Keratinocyte (primary cell): ENCODE measurements at regions not wholly inside any gene's neighbourhood (a gene's known extent, or its start where the extent isn't known, plus 50 kb on each side); places are given as distances from the start of the nearest gene placed in this dataset.

Experiments used
- DNase-seq: peaks from one replicate; pipeline ENCODE4 v3.0.0-alpha.2; 2011; ENCODE audit warnings: low read depth, missing footprints, low spot score
- FAIRE-seq: peaks from 2 replicates; lab custom pipeline; 2011; peaks lifted over from hg19 to GRCh38; lab: Jason Lieb, UNC
- H2AFZ ChIP-seq: 2 replicates; pipeline ENCODE4 v1.6.0; 2012; ENCODE audit warnings: low read length, control low read depth, inconsistent platforms; ENCODE audit not compliant: control insufficient read depth
- H3K27ac ChIP-seq: 2 replicates; pipeline ENCODE4 v1.5.1; 2011; ENCODE audit warnings: low read length; ENCODE audit not compliant: control insufficient read depth, insufficient read depth
- H3K27me3 ChIP-seq: 3 replicates; pipeline ENCODE4 v1.6.0; 2011; ENCODE audit warnings: low read length; ENCODE audit not compliant: control insufficient read depth, insufficient read depth; ENCODE audit errors: extremely low read depth
- H3K36me3 ChIP-seq, 2 experiments: 2 replicates in 1 of 2; 3 replicates in 1 of 2; pipeline ENCODE4 v1.5.1; 2011; ENCODE audit warnings: low read length in 2 of 2, mild to moderate bottlenecking in 1 of 2; ENCODE audit not compliant: control insufficient read depth in 2 of 2, insufficient read depth in 2 of 2; ENCODE audit errors: extremely low read depth in 1 of 2
- H3K4me1 ChIP-seq: 3 replicates; pipeline ENCODE4 v1.5.1; 2011; ENCODE audit warnings: low read length; ENCODE audit not compliant: control insufficient read depth, insufficient read depth; ENCODE audit errors: extremely low read depth
- H3K4me2 ChIP-seq: 3 replicates; pipeline ENCODE4 v1.6.0; 2011; ENCODE audit warnings: low read depth, low read length; ENCODE audit not compliant: control insufficient read depth, insufficient read depth; ENCODE audit errors: extremely low read depth
- H3K4me3 ChIP-seq, 3 experiments: fragments of 200-600 bp in 1 of 3; sonication (generic) in 1 of 3; 2 replicates in 2 of 3; 3 replicates in 1 of 3; pipeline ENCODE4 v1.5.1; 2011 to 2016; ENCODE audit warnings: low read length in 3 of 3, mild to moderate bottlenecking in 3 of 3, control low read depth in 2 of 3, inconsistent platforms in 1 of 3, low read depth in 1 of 3, mixed read lengths in 1 of 3, mixed run types in 1 of 3, moderate library complexity in 1 of 3; ENCODE audit not compliant: control insufficient read depth in 2 of 3, insufficient read depth in 2 of 3; ENCODE audit errors: extremely low read depth in 1 of 3
- H3K79me2 ChIP-seq: 2 replicates; pipeline ENCODE4 v1.6.0; 2012; ENCODE audit warnings: low read length; ENCODE audit not compliant: control insufficient read depth, insufficient read depth
- H3K9ac ChIP-seq: 3 replicates; pipeline ENCODE4 v1.6.0; 2011; ENCODE audit warnings: low read length; ENCODE audit not compliant: control insufficient read depth, insufficient read depth; ENCODE audit errors: extremely low read depth
- H3K9me1 ChIP-seq: 3 replicates; pipeline ENCODE4 v1.6.0; 2011; ENCODE audit warnings: low read length; ENCODE audit not compliant: control insufficient read depth, insufficient read depth; ENCODE audit errors: extremely low read depth
- H3K9me3 ChIP-seq: 2 replicates; pipeline ENCODE4 v1.5.1; 2012; ENCODE audit warnings: low read depth, low read length; ENCODE audit not compliant: control insufficient read depth
- H4K20me1 ChIP-seq: 3 replicates; pipeline ENCODE4 v1.6.0; 2011; ENCODE audit warnings: low read length; ENCODE audit not compliant: control insufficient read depth, insufficient read depth; ENCODE audit errors: extremely low read depth
- CTCF ChIP-seq, 3 experiments: IDR thresholded peaks in 1 of 3; conservative IDR thresholded peaks in 1 of 3; optimal IDR thresholded peaks in 1 of 3; 2 replicates in 2 of 3; 3 replicates in 1 of 3; pipeline versions ENCODE3 to v1.5.1; 2011; ENCODE audit warnings: low read length in 3 of 3, mild to moderate bottlenecking in 3 of 3, moderate library complexity in 2 of 3, control low read depth in 1 of 3, inconsistent platforms in 1 of 3; ENCODE audit not compliant: insufficient read depth in 2 of 3; ENCODE audit errors: extremely low read depth in 1 of 3
- EZH2 ChIP-seq: IDR thresholded peaks from one replicate; pipeline ENCODE4 v1.6.1; 2012; ENCODE audit warnings: inconsistent platforms, mild to moderate bottlenecking, low read length, moderate library complexity
- dilution Hi-C: fragments of 300-500 bp; cut with MboI; formaldehyde crosslinking; loops from one replicate; pipeline ENCODE4 v1.7.0; 2020; ENCODE audit warnings: low sequenced_read_pairs; ENCODE audit not compliant: extremely low pct_ligation_motif_present

- H3K4me1 ChIP-seq: peaks cover 42% of the 10 kb centered on the region
- peak overlapping the region; percentile 57 for H3K4me2 ChIP-seq
- no peak for DNase-seq
- H3K27me3 ChIP-seq: no peaks in the 10 kb centered on the region
- no peaks in the 10 kb centered on the region for H3K9me1 ChIP-seq
- no peaks in the 10 kb centered on the region for H3K36me3 ChIP-seq
- H3K27ac ChIP-seq: peak overlapping the region; percentile 52
- no peak overlapping the region for H3K9ac ChIP-seq
- H3K79me2 ChIP-seq: no peaks in the 10 kb centered on the region
- H4K20me1 ChIP-seq: no peaks in the 10 kb centered on the region
- no peaks in the 10 kb centered on the region for H3K9me3 ChIP-seq
- no peak overlapping the region for H3K4me3 ChIP-seq
- H2AFZ ChIP-seq: no peak overlapping the region
- dilution Hi-C loops: no loop called here
- peak; percentile 84 for FAIRE-seq
- TF ChIP-seq CTCF (optimal IDR thresholded peaks at IDR 0.05 in 1 of 3, IDR thresholded peaks at IDR 0.05 in 1 of 3, conservative IDR thresholded peaks at IDR 0.05 in 1 of 3; ENCODE audit: extremely low read depth in 1 of 3, insufficient read depth in 2 of 3, low read length in 3 of 3) (no peak), EZH2 (no peak)
Observed at GRCh38 chr14:80388980-80389711, 177.8 kb upstream of the DIO2 start.

GRCh38 chr14:80387563-80387981 lies 176.3 kb upstream of the DIO2 start:
- H3K4me1 ChIP-seq: peaks cover 50% of the 10 kb centered on the region

More at GRCh38 chr14:80387563-80387981, 176.3 kb upstream of the DIO2 start:
- Histone ChIP-seq H2AFZ (peak overlapping the region; percentile 7), H3K9ac (no peak overlapping the region), H3K36me3 (no peaks in the 10 kb centered on the region), H4K20me1 (no peaks in the 10 kb centered on the region), H3K9me3 (no peaks in the 10 kb centered on the region), H3K9me1 (no peaks in the 10 kb centered on the region), H3K4me2 (no peak overlapping the region), H3K79me2 (no peaks in the 10 kb centered on the region), H3K27ac (no peak overlapping the region), H3K4me3 (no peak overlapping the region), H3K27me3 (no peaks in the 10 kb centered on the region)
- TF ChIP-seq CTCF (optimal IDR thresholded peaks at IDR 0.05 in 1 of 3, IDR thresholded peaks at IDR 0.05 in 1 of 3, conservative IDR thresholded peaks at IDR 0.05 in 1 of 3; ENCODE audit: extremely low read depth in 1 of 3, insufficient read depth in 2 of 3, low read length in 3 of 3) (no peak), EZH2 (no peak)
- DNase-seq: no peak
- no peak for FAIRE-seq
- dilution Hi-C loops: no loop called here
